WERI-Rb-1 (cell line): ENCODE measurements at regions not wholly inside any gene's neighbourhood (a gene's known extent, or its start where the extent isn't known, plus 50 kb on each side); places are given as distances from the start of the nearest gene placed in this dataset.

Source experiments
- DNase-seq: peaks from one replicate; pipeline ENCODE4 v3.0.0-alpha.2; 2020
- H3K27ac ChIP-seq: fragments of 250-450 bp; sonication (Bioruptor Pico); 2 replicates; pipeline ENCODE4 v1.5.1; 2020; ENCODE audit warnings: mild to moderate bottlenecking, moderate library complexity
- H3K27me3 ChIP-seq: fragments of 250-450 bp; sonication (Bioruptor Pico); 2 replicates; pipeline ENCODE4 v1.5.1; 2021; ENCODE audit warnings: mild to moderate bottlenecking, low read depth, moderate library complexity; ENCODE audit not compliant: insufficient read depth, severe bottlenecking
- H3K36me3 ChIP-seq: fragments of 250-450 bp; sonication (Bioruptor Pico); 2 replicates; pipeline ENCODE4 v1.5.1; 2020; ENCODE audit warnings: mild to moderate bottlenecking, moderate library complexity
- H3K4me3 ChIP-seq: 2 replicates; pipeline ENCODE4 v1.5.1; 2011; ENCODE audit warnings: low read depth, mild to moderate bottlenecking, control low read depth, low read length
- H3K9me3 ChIP-seq: fragments of 250-450 bp; sonication (Bioruptor Pico); 2 replicates; pipeline ENCODE4 v1.5.1; 2021; ENCODE audit warnings: mild to moderate bottlenecking, moderate library complexity; ENCODE audit not compliant: severe bottlenecking
- TF ChIP-seq, protein P1 (sequence below): IDR thresholded peaks from 2 replicates; pipeline ENCODE4 v1.5.1; 2011; ENCODE audit warnings: low read depth, mild to moderate bottlenecking, control low read depth, inconsistent platforms, low read length

DNA sequence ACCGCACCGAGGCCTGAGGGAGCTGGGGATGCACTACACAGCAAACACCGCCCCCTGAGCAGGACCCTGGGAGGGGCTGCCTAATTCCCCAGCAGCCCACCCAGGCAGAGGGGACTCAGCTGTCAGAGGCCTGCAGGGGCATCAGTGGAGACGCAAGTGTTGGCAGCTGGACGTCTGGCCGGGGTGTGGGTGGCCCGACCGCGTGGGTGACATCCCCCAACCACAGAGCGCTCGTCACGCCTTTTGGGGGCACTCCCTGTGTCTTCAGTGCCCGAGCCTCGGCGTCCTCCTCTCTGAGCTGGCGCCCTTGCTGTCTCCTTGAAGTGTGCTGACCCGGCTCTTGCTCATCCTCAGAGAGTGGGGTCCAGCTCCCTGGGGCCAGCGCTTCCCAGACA is 150.2 kb downstream of the BRD1 start:
- no peaks in the 10 kb centered on the region for H3K36me3 ChIP-seq
- TF ChIP-seq, protein P1, sequence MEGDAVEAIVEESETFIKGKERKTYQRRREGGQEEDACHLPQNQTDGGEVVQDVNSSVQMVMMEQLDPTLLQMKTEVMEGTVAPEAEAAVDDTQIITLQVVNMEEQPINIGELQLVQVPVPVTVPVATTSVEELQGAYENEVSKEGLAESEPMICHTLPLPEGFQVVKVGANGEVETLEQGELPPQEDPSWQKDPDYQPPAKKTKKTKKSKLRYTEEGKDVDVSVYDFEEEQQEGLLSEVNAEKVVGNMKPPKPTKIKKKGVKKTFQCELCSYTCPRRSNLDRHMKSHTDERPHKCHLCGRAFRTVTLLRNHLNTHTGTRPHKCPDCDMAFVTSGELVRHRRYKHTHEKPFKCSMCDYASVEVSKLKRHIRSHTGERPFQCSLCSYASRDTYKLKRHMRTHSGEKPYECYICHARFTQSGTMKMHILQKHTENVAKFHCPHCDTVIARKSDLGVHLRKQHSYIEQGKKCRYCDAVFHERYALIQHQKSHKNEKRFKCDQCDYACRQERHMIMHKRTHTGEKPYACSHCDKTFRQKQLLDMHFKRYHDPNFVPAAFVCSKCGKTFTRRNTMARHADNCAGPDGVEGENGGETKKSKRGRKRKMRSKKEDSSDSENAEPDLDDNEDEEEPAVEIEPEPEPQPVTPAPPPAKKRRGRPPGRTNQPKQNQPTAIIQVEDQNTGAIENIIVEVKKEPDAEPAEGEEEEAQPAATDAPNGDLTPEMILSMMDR = no peak
- no peaks in the 10 kb centered on the region for H3K9me3 ChIP-seq
- H3K27me3 ChIP-seq = no peaks in the 10 kb centered on the region
- no peak overlapping the region for H3K27ac ChIP-seq
- no peak for DNase-seq
- H3K4me3 ChIP-seq = no peak overlapping the region

DNA sequence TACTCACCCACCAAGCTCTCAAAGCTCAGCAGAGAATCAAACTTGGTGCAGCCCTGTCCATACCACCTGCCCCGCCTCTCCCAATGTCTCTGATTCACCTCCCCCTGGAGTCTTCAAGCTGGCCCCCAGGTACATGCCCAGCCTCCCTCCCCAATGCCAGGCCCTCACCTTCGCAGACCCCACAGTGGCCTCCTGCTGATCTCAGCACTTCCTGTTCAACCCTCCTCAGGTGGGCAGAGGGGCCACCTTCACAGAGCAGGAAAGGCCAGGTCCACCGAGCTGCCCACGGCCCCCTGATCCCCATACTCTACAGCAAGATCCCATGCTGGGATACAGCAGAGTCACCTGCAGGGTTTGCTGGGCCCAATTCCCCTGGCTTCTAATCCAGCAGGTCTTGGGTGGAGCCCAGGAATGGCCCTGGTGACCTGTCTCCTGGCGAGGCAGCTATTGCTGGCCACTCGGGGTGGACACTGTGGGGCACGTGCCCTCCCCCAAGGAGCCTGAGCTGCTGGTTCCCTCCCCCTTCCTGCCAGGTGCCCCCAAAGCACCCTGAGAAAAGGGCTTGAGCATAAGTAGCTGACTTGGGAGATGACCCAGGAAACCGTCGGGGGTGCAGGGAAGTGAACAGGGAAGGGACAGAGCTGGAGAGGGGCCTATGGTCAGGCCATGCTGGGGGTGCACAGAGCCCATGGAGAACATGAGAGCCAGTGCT is 150.7 kb downstream of the BRD1 start:
- DNase-seq = no peak
- Histone ChIP-seq H3K27ac (no peak overlapping the region), H3K27me3 (peaks cover under 1% of the 10 kb centered on the region), H3K9me3 (no peaks in the 10 kb centered on the region), H3K36me3 (no peaks in the 10 kb centered on the region), H3K4me3 (no peak overlapping the region)
- TF ChIP-seq, protein P1 = no peak

DNA sequence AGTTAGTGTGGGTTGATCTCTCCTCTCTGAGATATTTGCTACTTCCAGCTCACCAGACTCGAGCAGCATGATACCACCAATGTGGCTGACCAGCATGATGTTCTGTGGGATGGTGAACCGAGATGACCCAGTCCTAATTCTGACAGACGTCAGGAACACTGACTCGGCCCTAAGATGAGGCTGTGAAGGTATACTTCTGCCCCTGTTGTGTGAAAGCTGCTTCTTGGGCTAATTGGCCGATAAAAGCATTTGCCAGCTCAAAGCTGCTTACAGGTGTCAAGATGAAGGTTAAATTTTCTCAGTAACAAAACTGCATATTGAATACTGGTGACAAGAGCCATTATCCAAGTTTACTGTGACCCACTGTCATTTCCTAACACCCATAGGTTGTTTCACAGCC is 151.4 kb downstream of the BRD1 start:
- Histone ChIP-seq H3K27ac (no peak overlapping the region), H3K27me3 (peaks cover 8% of the 10 kb centered on the region), H3K9me3 (no peaks in the 10 kb centered on the region), H3K36me3 (no peaks in the 10 kb centered on the region), H3K4me3 (no peak overlapping the region)
- DNase-seq = no peak
- TF ChIP-seq, protein P1 = no peak

DNA sequence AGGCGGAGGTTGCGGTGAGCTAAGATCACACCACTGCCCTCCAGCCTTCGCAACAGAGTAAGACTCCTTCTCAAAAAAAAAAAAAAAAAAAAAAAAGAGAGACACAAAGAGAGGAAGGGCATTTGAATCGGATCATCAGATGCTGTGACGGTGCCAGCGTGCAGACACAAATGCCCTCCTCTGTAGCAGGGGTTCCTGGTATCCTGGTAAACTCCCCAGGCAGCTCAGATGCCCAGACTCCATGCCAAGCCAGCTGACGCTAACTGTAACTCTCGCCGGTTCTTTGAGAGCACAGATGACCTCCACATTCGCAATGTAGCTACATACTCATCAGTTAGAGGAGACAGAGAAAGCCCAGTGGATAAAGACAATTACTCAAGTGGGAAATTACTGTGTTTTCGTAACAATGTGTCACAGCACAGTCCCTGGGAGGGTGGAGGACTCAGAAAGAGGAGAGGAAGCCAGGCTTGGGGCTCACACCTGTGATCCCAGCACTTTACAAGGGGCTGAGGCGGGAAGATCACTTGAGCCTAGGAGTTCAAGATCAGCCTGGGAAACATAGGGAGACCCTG is 153.1 kb downstream of the BRD1 start:
- TF ChIP-seq, protein P1 = no peak
- H3K27me3 ChIP-seq = peaks cover 11% of the 10 kb centered on the region
- H3K36me3 ChIP-seq = no peaks in the 10 kb centered on the region
- H3K9me3 ChIP-seq = no peaks in the 10 kb centered on the region
- DNase-seq = no peak
- H3K4me3 ChIP-seq = no peak overlapping the region
- H3K27ac ChIP-seq = no peak overlapping the region

DNA sequence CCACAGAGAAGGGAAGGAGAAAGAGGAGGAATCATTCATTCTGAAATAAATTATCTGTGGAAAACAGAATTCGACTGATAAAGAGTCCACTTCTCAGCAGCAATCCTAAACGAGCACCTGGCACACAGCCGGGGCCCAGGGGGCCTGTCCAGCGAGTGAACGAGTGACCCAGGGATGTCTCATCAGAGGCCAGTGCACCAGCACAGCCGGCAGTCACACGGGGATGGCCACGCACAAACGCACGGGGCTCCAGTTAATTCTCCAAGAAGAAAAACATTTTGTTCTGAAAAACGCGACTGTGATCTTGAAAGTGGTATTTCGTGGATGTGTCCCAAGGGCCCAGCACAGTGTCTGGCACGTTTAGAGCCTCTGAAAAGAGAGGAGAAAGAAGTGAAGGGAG is 154.6 kb downstream of the BRD1 start:
- Histone ChIP-seq H3K4me3 (no peak overlapping the region), H3K27ac (no peak overlapping the region), H3K9me3 (peaks cover 7% of the 10 kb centered on the region), H3K27me3 (peaks cover 11% of the 10 kb centered on the region), H3K36me3 (no peaks in the 10 kb centered on the region)
- DNase-seq = no peak
- TF ChIP-seq, protein P1 = no peak
